CD4-positive, alpha-beta T cell treated with Interferon alpha-2 for 1 hour (primary cell): ENCODE measurements at regions not wholly inside any gene's neighbourhood (a gene's known extent, or its start where the extent isn't known, plus 50 kb on each side); places are given as distances from the start of the nearest gene placed in this dataset.
A peak's percentile ranks its signal among the peaks of the same experiment; 100 is the strongest.

Experiments
- DNase-seq, 2 donors: peaks; one replicate each; pipeline ENCODE4 v3.0.0-alpha.2; 2020 to 2022

DNA sequence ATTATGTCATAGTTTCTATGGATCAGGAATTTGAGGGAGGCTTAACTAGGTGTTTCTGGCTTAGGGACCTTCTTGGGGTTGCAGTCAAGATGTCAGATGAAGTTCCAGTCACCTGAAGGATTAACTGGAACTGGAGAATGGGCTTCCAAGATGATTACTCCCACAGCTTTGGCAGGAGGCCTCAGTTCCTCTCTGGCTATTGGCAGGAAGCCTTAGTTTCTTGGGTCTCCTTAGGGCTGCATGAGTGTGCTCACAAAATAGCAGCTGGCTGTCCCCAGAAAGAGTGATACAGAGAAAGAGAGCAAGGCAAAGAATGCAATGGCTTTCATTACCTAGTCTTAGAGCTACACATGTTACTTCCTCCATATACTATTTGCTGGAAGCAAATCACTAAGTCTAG lies 138.1 kb upstream of the TLE4 start:
- DNase-seq, result no peak

- DNase-seq, result peak in 1 of 2 donors; percentile 2
Measured at GRCh38 chr9:79439221-79439620, 132.5 kb upstream of the TLE4 start.

GRCh38 chr9:79446523-79447307 lies 125.0 kb upstream of the TLE4 start:
- no peak for DNase-seq

DNA sequence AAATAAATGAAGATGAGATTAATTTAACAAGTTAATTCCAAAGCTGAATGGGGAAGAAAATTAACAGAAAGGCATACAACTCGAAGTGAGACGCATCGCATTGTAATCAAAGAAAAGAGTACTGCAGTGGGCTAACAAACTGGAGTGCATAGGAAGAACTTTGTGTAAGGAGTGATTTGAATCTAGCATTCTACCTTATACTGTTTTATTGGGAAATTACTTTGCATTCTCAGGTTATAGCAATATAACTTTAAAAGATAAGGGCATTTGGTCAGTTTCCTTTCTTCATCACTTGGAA lies 124.5 kb upstream of the TLE4 start:
- no peak for DNase-seq

DNA sequence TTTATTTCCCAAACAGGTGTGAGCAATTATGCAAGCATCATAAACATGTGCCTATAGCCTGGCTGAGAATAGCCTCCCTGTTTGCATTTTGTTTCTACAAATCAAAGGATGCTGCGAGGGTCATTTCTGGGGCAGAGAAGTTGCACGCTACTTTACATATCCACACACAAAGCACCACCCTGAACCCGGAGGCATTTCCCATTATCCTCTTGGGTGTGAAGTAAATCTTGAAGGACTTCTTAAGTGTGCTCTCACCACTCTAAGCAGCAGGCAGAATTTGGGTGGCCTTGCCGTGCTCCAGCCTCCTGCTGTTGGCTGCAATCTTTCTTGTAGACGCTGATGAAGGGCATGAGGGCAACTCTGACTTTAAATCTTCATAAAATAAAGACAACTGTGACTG lies 124.0 kb upstream of the TLE4 start:
- DNase-seq, result no peak

DNA sequence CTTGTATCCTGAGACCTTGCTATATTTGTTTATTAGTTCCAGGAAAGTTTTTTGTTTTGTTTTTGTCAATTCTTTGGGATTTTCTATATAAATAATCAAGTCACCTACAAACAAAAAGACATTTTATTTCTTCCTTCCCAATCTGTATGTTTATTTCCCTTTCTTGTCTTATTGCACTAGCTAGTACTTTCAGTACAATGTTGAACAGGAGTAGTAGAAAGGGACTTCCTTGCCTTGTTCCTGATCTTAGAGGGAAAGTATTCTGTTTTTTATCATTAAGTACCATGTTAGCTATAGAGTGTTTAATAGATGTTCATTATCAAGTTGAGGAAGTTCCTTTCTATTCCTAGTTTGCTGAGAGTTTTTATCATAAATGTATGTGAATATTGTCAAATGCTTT lies 119.5 kb upstream of the TLE4 start:
- DNase-seq, result no peak

DNA sequence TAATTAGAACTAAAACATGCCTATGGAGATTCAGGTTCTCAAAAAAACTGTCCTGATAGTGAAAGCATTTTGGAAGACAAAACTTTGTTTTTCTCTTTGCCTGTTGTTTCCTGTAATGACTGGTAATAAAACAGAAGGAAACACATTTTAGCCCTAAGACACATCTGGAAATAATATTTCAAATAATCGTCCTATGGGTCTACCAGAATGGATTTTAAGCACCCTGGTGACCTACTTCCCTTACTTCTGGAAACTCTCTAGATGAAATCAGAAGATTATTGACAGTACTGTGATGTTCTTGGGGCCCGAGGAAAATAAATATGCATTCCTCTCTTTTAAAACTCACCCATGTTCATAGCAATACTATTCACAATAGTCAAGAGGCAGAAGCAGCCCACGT lies 110.1 kb upstream of the TLE4 start:
- DNase-seq, result no peak

GRCh38 chr9:79465156-79465555 lies 106.6 kb upstream of the TLE4 start:
- DNase-seq, result no peak

DNA sequence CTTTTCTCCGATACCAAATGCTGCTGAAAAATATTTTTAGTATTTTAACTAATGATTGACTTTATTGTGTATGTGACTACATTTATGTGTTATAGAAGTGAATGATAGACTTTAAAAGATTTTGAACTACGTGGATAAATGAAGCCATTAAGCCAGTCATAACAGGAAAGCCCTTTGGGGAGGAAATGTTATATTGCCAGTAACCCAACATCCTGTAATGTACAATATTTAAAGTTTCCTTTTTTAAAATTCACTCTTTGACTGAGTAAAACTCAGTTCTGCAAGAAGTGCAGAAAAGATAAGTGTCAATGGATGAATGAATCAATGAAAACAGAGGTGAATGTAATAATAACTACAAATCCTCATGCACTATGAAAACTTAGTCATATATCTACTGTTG lies 102.6 kb upstream of the TLE4 start:
- DNase-seq, result no peak

DNA sequence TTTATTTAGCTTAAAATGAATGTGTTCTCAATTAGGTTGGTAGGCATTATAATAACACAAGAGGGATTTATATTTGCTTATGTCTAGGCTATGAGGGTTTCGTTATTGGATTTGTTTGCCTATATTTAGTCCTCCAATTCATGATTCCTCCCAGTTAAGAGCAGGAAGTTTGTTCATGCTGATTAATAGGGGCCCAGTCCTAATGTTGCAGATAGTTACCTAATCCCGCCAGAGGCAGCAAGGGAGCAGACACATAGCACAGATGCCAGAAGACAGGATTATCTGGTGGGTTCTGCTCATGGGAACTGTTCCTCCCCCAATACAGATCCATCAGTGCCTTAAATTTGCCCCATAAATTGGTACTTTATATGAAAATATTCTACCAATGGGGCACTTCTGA lies 100.8 kb upstream of the TLE4 start:
- DNase-seq, result no peak

DNA sequence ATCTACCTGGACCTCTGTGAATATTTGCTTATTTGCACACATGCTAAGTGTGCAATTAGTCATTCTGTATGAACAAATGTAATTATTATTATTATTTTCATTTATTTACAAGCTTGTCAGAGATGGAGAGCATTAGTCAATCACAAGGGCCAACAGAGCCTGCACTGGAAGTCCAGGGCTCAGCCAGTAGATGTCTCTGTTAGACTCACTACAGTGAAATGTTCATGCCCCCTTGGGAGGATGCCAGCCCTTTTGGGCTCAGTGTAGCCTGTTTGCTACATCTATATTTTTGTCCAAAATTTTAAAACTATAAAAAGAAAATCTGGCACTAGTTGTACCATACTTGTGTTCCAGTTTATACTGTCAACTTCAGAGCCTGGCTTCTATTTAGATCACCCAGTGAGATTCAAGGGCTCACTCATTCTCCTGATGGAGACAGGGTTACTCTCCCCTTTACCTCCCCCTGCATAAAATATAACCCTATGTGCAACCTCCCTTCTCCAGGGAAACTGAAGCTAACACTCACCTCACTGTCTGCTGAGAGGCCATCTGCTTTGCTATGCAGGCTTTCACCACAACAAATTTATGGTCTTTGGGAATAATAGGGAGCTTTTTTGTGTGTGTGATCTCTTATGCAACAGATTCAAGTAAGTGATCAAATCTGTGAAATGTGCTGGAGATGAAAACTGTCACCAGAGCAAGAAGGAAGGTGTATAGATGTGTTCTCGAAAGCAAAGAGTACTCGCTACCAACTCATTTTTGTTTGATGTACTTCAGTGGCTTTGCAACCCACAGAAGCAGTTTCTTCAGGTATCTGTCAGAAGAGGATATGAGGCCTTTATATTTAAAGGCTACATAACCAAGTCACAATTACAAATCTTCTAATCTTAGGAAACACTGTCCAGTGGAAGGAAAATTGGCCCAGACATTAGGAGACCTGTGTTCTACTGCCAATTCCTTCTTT lies 99.9 kb upstream of the TLE4 start:
- DNase-seq, result peak; percentile 2 to 27

DNA sequence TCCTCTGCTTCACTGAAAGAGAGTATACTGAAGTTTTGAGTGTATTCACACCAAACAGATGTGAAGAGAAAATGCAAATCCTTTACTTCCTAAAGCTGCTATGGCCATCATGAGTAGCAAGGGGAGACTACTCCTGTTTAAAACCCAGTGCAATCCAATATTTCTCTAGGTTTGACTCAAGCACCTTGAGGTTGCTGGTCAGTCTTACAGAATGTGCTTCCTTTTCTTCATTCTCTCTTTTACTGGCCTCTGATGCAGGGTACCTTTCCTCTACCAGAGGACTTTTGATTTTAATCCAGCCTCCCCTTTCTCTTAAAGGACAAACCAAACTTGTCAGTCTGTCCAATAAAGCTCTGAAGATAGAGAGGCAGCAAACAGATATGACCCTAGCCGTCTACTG lies 98.1 kb upstream of the TLE4 start:
- no peak for DNase-seq

DNA sequence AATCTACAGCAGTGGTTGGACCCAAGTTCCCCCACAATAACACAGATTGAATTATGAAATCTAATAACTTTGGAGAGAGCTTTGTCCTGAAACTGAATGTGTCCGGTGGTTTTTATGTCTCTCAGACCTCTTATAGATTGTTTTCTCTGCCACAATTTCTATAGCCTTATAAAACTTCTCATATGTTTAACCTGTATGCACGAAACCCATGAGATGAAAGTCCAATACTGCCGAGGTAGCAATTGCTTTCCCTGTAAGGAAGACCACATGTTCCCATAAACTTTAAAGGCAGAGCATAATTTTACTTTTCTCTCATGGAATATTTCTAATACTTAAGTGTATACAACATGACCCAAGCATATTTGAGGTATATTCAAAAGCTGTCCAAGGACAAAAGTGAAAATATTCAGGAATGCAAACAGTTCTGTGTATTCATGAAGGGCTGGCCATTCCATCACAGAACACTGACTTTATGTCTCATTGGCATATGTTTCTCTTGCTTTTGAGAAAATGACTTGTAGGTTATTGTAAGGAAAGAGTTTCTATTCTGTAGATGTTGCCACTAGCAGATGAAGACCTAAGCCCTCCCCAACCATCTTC lies 94.4 kb upstream of the TLE4 start:
- DNase-seq, result no peak

GRCh38 chr9:79477955-79478771 lies 93.6 kb upstream of the TLE4 start:
- peak; percentile 9 to 34 for DNase-seq

DNA sequence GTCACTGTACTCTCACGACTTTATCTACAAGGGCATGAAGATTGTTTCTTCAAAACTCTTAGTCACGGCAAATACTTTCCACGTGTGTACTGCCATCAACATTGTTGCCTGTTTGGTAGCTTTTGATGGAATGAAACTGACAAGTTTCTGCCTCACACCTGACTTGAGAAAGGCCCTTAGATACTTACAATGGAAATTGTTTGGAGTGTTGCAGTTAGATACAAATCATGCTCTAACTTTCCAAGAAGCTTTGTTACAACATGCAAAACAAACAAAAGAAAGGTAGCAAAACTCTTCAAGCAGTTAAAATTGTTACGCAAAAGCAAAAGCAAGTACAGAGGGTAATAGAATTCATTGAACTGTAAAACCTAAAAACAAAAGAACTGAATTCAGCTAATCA lies 91.1 kb upstream of the TLE4 start:
- DNase-seq, result no peak

DNA sequence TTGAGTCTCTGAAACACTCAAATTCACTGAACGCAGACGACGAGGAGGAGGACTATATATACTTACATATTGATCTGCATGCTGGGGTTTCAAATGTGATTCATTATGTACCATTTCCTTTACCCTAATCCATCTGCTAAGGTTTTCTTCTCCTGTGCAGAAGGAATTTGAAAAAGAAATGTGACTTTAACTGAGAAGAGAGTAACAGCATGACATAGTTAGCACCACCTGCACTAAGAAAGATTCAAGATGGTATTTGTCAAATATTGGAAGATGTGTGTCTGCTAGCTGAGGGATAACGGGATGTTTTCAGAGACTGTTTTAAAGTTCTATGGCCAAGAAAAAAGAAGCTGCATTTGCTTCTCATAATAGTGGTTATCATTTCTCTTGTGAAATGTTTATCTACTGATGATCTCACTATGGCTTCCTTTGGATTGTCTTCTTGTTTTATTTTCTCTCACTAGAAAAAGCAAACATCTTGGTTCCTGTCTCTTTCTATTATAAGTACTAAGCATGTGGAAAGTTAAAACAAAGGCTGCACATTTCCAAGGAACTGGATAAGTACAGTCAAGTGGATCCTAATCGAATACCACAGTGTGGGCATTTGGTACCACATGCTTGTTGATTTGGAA lies 89.8 kb upstream of the TLE4 start:
- no peak for DNase-seq

DNA sequence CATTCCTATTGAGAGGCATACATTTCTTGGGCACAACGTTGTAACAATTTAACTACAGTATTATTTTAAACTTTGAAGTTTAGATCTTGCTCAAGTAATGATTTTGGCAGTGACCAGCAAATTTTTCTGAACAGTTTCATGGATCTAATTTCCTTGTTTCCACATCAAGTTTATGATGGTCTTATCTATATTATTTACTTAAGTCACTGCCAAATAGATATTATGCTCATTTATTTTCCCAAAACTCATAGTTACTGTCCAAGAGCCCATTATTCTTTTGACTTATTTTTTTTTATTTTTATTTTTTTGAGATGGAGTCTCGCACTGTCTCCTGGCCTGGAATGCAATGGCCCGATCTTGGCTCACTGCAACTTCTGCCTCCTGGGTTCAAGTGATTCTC lies 86.5 kb upstream of the TLE4 start:
- no peak for DNase-seq

GRCh38 chr9:79489261-79490000 lies 82.3 kb upstream of the TLE4 start:
- DNase-seq, result no peak

GRCh38 chr9:79490657-79491248 lies 81.0 kb upstream of the TLE4 start:
- no peak for DNase-seq

GRCh38 chr9:79492092-79493009 lies 79.4 kb upstream of the TLE4 start:
- no peak for DNase-seq
